Nucleus accumbens (tissue), 56 donors: ENCODE measurements at regions not wholly inside any gene's neighbourhood (a gene's known extent, or its start where the extent isn't known, plus 50 kb on each side); places are given as distances from the start of the nearest gene placed in this dataset.

Experiments used
- DNase-seq, 56 donors: peaks; one replicate each; lab custom pipeline; 2025; lab: John Stamatoyannopoulos, UW

DNA sequence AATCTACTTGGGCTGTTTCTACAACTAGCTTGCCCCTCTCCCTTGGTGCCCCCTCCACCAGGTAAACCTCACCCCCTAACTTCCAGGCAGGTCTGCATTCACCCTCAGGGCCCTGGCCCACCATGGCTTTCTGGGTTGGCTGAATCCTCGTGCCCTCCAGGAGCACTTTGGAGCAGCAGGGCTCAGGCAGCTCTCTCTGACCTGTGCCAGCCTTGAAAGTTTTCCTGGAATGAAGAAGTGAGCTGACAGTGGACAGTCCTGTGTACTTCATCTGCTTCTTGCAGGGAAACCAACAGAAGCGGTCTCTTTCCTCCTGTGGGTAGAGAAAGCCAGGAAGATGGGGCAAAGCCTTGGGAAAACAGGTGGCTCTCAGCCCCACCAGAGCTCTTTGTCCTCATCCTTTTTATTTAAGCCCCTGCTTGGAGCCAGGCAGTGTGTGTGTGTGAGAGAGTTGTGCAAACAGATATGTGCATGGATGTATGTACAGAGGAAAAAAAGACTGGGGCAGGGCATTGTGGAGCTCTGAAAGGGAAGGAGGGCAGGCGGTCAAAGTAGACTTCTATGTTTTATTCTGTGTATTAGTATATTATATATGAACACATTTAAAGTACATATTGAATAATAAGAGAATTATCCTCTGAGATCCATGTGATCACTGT is 62.3 kb upstream of the SPRY4 start:
- DNase-seq = no peak

GRCh38 chr5:142386137-142387023 is 61.6 kb upstream of the SPRY4 start:
- no peak for DNase-seq

DNA sequence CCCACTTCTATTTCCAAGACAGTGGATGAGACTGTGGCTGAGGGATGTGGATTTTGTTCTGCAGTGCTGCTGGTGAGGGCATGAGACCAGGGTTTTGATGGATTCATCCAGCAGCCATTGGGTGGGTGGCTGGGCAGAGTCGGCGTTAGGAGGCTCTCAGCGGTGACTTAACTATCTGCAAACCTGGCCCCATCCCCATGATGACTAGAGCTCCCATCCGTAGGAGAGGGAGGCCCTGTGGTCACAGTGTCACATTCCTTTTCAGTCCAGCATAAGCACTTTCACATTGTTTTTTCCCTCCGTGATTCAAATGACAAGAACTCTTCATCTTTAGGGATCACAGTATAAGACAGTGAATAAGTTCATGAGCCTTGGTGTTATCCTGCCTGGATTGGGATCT is 60.4 kb upstream of the SPRY4 start:
- no peak for DNase-seq

DNA sequence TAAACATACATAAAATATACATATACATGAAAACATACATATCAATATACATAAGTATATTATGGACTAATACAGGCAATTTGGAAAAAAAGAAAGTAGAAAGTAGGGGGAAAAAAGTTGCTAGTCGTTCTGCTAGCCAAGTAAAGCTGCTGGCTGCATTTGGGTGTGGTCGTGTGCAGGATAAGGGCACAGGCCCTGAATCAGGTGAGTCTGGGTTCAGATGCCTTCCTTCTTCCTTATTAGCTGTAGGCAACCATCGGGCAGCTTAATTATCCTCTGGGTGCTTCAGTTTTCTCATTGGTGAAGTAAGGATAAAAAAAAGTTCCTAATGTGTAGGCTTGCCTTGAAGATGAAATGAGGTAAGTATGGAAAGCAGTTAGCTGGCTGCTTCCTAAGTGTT is 59.2 kb upstream of the SPRY4 start:
- no peak for DNase-seq

DNA sequence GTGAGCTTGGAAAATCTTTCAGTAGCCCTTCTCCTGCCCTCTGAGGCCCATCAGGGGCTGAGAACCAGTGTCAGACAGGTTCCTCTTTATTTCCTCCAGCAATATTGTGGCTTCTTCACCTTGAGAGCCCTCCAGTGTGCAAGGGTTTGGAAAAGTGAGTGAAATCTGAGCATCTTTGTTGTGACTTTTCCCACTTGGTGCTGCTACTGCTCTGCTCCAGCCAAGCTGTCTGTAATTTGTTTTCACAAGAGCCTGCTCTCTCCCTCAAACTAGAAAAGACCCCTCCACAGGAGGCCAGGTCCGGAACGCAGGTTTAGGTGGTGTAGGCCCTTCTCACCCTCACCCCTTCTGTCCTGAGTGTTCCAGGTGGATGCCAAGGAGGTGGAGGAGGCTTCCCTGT is 57.4 kb upstream of the SPRY4 start:
- no peak for DNase-seq

GRCh38 chr5:142378737-142379634 is 54.2 kb upstream of the SPRY4 start:
- no peak for DNase-seq

- DNase-seq = no peak
Observed at GRCh38 chr5:142375944-142376411, 51.2 kb upstream of the SPRY4 start.
